K562 (cell line): ENCODE measurements at regions not wholly inside any gene's neighbourhood (a gene's known extent, or its start where the extent isn't known, plus 50 kb on each side); places are given as distances from the start of the nearest gene placed in this dataset.

Experiments used
- ATAC-seq: fragments of 200-7000 bp; cut with Tn5 transposase; 3 replicates; pipeline ENCODE4 v1.9.1; 2020; ENCODE audit warnings: moderate library complexity
- BruUV-seq: library from RNA; stranded (reverse); fragments of 400-500 nt; replicated peaks from 2 replicates; lab custom pipeline; 2021; lab: Mats Ljungman, UMichigan
- CTCF ChIA-PET: fragments of 300-600 bp; formaldehyde crosslinking; extraction: SDS; loops from one replicate; lab custom pipeline; 2021; ENCODE audit warnings: low intra/inter-chr PET ratio; lab: Yijun Ruan, JAX
- POLR2A ChIA-PET: fragments of 300-600, 350-650 bp; sonication (Branson Sonifier 250); formaldehyde crosslinking; extraction: SDS; loops from one replicate; lab custom pipeline; 2021; ENCODE audit warnings: antibody characterized with exemption, inconsistent platforms; lab: Yijun Ruan, JAX
- DNase-seq, 4 experiments: peaks; one replicate each; pipeline versions ENCODE4 v3.0.0 to v3.0.0-alpha.2; 2011 to 2018; ENCODE audit warnings: low spot score in 3 of 4, mixed read lengths in 3 of 4; ENCODE audit errors: extremely low read depth in 1 of 4
- FAIRE-seq: peaks from 2 replicates; lab custom pipeline; 2011; peaks lifted over from hg19 to GRCh38; lab: Jason Lieb, UNC
- H2AFZ ChIP-seq: 2 replicates; pipeline ENCODE4 v1.6.0; 2011; ENCODE audit warnings: low read depth, low read length, control low read depth, inconsistent platforms
- H3K27ac ChIP-seq: fragments of 200-600 bp; 3 replicates; pipeline ENCODE4 v1.8.0; 2011; ENCODE audit warnings: low read depth, mild to moderate bottlenecking, control low read depth, inconsistent platforms, low read length, moderate library complexity, mixed read lengths; ENCODE audit errors: extremely low read depth
- H3K27me3 ChIP-seq, 2 experiments: fragments of 300-600 bp in 1 of 2; 2 replicates in 1 of 2; 3 replicates in 1 of 2; pipeline versions ENCODE4 v1.6.0 to v1.8.0; 2011; ENCODE audit warnings: inconsistent platforms in 2 of 2, low read length in 2 of 2, mild to moderate bottlenecking in 1 of 2, mixed read lengths in 1 of 2, moderate library complexity in 1 of 2; ENCODE audit not compliant: control insufficient read depth in 2 of 2, insufficient read depth in 2 of 2
- H3K36me3 ChIP-seq: fragments of 300-600 bp; 3 replicates; pipeline ENCODE4 v1.8.0; 2011; ENCODE audit warnings: mild to moderate bottlenecking, low read length, inconsistent platforms; ENCODE audit not compliant: control insufficient read depth, insufficient read depth
- H3K4me1 ChIP-seq, 2 experiments: fragments of 200-600 bp in 1 of 2; replicated peaks in 1 of 2; 2 replicates in 1 of 2; 3 replicates in 1 of 2; pipeline versions ENCODE4 v1.5.1 to v1.8.0; 2011; ENCODE audit warnings: inconsistent platforms in 2 of 2, low read length in 2 of 2, mild to moderate bottlenecking in 1 of 2, mixed read lengths in 1 of 2, moderate library complexity in 1 of 2; ENCODE audit not compliant: control insufficient read depth in 2 of 2, insufficient read depth in 2 of 2
- H3K4me2 ChIP-seq: 2 replicates; pipeline ENCODE4 v1.6.1; 2011; ENCODE audit warnings: low read length, control low read depth, inconsistent platforms, mixed read lengths; ENCODE audit not compliant: insufficient read depth
- H3K4me3 ChIP-seq: fragments of 200-600 bp; sonication (generic), shearing (Covaris generic); 2 replicates; pipeline ENCODE4 v1.5.1; 2016; ENCODE audit warnings: control low read depth, inconsistent platforms
- H3K79me2 ChIP-seq: fragments of 200-600 bp; 3 replicates; pipeline ENCODE4 v1.8.0; 2011; ENCODE audit warnings: low read length, inconsistent platforms; ENCODE audit not compliant: control insufficient read depth, insufficient read depth
- H3K9ac ChIP-seq, 2 experiments: 2 replicates each; pipeline versions ENCODE4 v1.6.0 to v1.6.1; 2011; ENCODE audit warnings: low read depth in 2 of 2, low read length in 2 of 2, control low read depth in 1 of 2, inconsistent platforms in 1 of 2, mild to moderate bottlenecking in 1 of 2, mixed read lengths in 1 of 2; ENCODE audit not compliant: insufficient read depth in 1 of 2
- H3K9me1 ChIP-seq: one replicate; pipeline ENCODE4 v1.6.0; 2011; ENCODE audit warnings: inconsistent platforms, mild to moderate bottlenecking, low read length, moderate library complexity; ENCODE audit not compliant: control insufficient read depth, insufficient read depth
- H3K9me3 ChIP-seq: replicated peaks from 2 replicates; pipeline ENCODE4 v1.5.1; 2011; ENCODE audit warnings: low read depth, low read length, inconsistent platforms; ENCODE audit not compliant: control insufficient read depth, insufficient read depth
- H4K20me1 ChIP-seq: replicated peaks from 2 replicates; pipeline ENCODE4 v1.6.1; 2011; ENCODE audit warnings: low read length, inconsistent platforms, mixed read lengths; ENCODE audit not compliant: control insufficient read depth, insufficient read depth
- BDP1 ChIP-seq: IDR thresholded peaks from 3 replicates; pipeline ENCODE4 v1.6.1; 2011; ENCODE audit not compliant: insufficient read length, insufficient read depth
- DNMT1 ChIP-seq: fragments of 450-650 bp; IDR thresholded peaks from 2 replicates; pipeline ENCODE4 v1.6.1; 2016; ENCODE audit warnings: antibody characterized with exemption, mild to moderate bottlenecking
- ELF1 ChIP-seq: fragments of 200-800 bp; sonication (Bioruptor generic); IDR thresholded peaks from 2 replicates; pipeline ENCODE4 v1.6.1; 2016; ENCODE audit warnings: missing genetic modification characterization, missing compliant biosample characterization
- NFYB ChIP-seq: IDR thresholded peaks from 2 replicates; pipeline ENCODE4 v1.6.1; 2011; ENCODE audit warnings: mild to moderate bottlenecking, moderate library complexity; ENCODE audit not compliant: insufficient read length; ENCODE audit errors: extremely low read depth
- YBX1 ChIP-seq: fragments of 450-650 bp; IDR thresholded peaks from 2 replicates; pipeline ENCODE4 v1.7.1; 2016; ENCODE audit warnings: mild to moderate bottlenecking
- ZBTB17 ChIP-seq: fragments of 450-650 bp; formaldehyde crosslinking; IDR thresholded peaks from 2 replicates; pipeline ENCODE4 v1.4.0; 2020; ENCODE audit warnings: mild to moderate bottlenecking
- ZBTB7A ChIP-seq: IDR thresholded peaks from 2 replicates; pipeline ENCODE4 v1.6.1; 2011; ENCODE audit warnings: low read depth, mild to moderate bottlenecking, low read length, moderate library complexity, borderline replicate concordance; ENCODE audit not compliant: control insufficient read depth
- ZNF79 ChIP-seq: fragments of 250-450 bp; sonication (Bioruptor Pico); IDR thresholded peaks from 2 replicates; pipeline ENCODE4 v1.4.0; 2020; ENCODE audit warnings: low read depth, mild to moderate bottlenecking, moderate library complexity
- WGBS: fragments of 100-300 bp; shearing (Covaris generic); methylation state at CpG from one replicate; pipeline ENCODE4 v1.1.6; 2016; ENCODE audit warnings: low coverage, mixed read lengths; ENCODE audit not compliant: insufficient coverage; ENCODE audit errors: missing lambda C conversion rate; 5-methylcytosine and 5-hydroxymethylcytosine counted together
- in situ Hi-C: fragments of 300-500 bp; cut with MboI; formaldehyde crosslinking; loops from 4 replicates; pipeline ENCODE4 v1.15.0; 2018; ENCODE audit warnings: inconsistent platforms, mixed read lengths
- intact Hi-C: fragments of 100-400 bp; cut with micrococcal nuclease; formaldehyde crosslinking; loops from 2 replicates; pipeline ENCODE4 v1.14.2; 2022
- TF ChIP-seq, protein P1 (sequence below): fragments of 250-450 bp; sonication (Bioruptor Pico); IDR thresholded peaks from 2 replicates; pipeline ENCODE4 v1.5.0; 2021
- TF ChIP-seq, protein P2 (sequence below): IDR thresholded peaks from 2 replicates; pipeline ENCODE4 v1.6.1; 2016; ENCODE audit warnings: missing genetic modification characterization, missing compliant biosample characterization
- TF ChIP-seq, protein P3 (sequence below): IDR thresholded peaks from 2 replicates; pipeline ENCODE4 v1.6.1; 2014; ENCODE audit warnings: antibody characterized with exemption
- TF ChIP-seq, protein P4 (sequence below): fragments of 450-650 bp; IDR thresholded peaks from 2 replicates; pipeline ENCODE4 v1.6.1; 2018; ENCODE audit warnings: mild to moderate bottlenecking, low read depth; ENCODE audit not compliant: partially characterized antibody
- TF ChIP-seq, protein P5 (sequence below): sonication (generic); IDR thresholded peaks from 2 replicates; pipeline ENCODE4 v1.6.1; 2016

DNA sequence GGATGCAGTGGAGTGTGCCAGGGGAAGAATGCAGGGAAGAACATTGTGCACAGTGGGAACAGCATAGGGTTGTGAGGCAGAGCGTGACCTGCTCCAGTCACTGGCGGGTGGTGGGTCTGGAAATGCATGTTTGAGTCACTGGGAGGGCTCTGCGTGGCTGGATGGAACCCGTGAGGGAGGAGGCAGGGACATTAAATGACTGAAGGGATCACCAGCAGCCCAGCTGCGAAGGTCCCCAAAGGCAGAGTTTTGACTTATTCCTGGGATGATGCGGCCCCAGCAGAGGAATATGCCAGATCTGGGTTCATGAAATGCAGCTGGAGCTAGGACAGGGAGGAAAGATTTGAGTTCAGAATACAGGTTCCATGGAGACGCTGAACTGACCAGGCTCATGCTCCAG lies 104.0 kb upstream of the FGF3 start (continued):
- TF ChIP-seq ZNF79 (CRISPR knock-in tag) = no peak
- TF ChIP-seq ZBTB17 (CRISPR knock-in tag) = no peak
- no peak for TF ChIP-seq YBX1
- TF ChIP-seq, protein P1, sequence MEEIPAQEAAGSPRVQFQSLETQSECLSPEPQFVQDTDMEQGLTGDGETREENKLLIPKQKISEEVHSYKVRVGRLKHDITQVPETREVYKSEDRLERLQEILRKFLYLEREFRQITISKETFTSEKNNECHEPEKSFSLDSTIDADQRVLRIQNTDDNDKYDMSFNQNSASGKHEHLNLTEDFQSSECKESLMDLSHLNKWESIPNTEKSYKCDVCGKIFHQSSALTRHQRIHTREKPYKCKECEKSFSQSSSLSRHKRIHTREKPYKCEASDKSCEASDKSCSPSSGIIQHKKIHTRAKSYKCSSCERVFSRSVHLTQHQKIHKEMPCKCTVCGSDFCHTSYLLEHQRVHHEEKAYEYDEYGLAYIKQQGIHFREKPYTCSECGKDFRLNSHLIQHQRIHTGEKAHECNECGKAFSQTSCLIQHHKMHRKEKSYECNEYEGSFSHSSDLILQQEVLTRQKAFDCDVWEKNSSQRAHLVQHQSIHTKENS (CRISPR knock-in tag) = no peak
- TF ChIP-seq, protein P2, sequence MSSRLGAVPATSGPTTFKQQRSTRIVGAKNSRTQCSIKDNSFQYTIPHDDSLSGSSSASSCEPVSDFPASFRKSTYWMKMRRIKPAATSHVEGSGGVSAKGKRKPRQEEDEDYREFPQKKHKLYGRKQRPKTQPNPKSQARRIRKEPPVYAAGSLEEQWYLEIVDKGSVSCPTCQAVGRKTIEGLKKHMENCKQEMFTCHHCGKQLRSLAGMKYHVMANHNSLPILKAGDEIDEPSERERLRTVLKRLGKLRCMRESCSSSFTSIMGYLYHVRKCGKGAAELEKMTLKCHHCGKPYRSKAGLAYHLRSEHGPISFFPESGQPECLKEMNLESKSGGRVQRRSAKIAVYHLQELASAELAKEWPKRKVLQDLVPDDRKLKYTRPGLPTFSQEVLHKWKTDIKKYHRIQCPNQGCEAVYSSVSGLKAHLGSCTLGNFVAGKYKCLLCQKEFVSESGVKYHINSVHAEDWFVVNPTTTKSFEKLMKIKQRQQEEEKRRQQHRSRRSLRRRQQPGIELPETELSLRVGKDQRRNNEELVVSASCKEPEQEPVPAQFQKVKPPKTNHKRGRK (tag) = no peak

DNA sequence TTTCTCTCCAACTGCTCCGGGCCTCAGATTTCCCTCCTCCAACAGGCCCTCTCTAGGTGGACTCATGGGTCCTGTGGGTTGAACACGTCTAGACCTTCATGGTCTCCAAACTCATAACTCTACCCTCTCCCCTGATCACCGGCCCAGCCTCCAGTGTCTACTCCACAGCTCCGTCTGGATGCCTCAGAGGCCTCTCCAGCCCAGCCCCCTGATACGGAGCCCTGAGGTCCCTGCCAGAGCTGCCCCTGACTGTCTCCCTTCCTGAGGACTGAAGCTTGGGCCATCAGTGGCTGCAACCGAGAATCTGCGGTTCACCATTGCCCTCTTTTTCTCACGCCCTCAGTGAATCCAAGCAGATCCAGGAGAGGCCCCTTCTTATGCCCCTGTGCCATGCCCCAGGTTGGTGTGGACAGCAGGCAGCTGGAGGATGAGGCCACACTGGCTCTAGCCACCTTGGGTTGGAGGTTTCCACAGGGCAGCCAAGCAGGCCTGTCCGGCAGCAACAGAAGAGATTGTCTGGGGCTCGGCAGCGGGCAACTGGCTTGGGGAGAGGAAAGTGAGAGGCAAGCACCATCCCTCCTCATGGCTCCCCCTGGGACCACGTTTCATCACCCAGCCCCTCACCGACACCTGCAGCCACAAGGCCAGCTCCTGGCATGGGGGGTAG lies 104.6 kb upstream of the FGF3 start:
- no peaks in the 10 kb centered on the region for H3K9me3 ChIP-seq
- in situ Hi-C loops = no loop called here
- peaks cover 5 to 24% of the 10 kb centered on the region in 2 experiments; a peak in 4 of 5 replicates for H3K4me1 ChIP-seq
- H3K27ac ChIP-seq = no peak overlapping the region
- ChIA-PET POLR2A (interaction anchor here (0.6 to 1.0 kb wide), 3 partner anchors 259 to 613 kb away, joined by 3 to 5 read pairs (median 3); no protein-coding TSS in a partner anchor), CTCF (no interaction called here)
- H4K20me1 ChIP-seq = peaks cover 4% of the 10 kb centered on the region
- ATAC-seq (no peak), FAIRE-seq (no peak), DNase-seq (no peak)
- no peak overlapping the region for H3K9ac ChIP-seq
- no peaks in the 10 kb centered on the region for H3K9me1 ChIP-seq
- intact Hi-C loops = no loop called here
- H3K4me2 ChIP-seq = no peak overlapping the region
- H3K36me3 ChIP-seq = no peaks in the 10 kb centered on the region
- H2AFZ ChIP-seq = no peak overlapping the region
- no TSS peak for BruUV-seq
- H3K79me2 ChIP-seq = no peaks in the 10 kb centered on the region
- H3K4me3 ChIP-seq = no peak overlapping the region
- H3K27me3 ChIP-seq = peaks cover 17 to 84% of the 10 kb centered on the region in 2 experiments; a peak in 4 of 5 replicates
- 2% methylated on average over 12 of the region's 13 CpGs for WGBS
- TF ChIP-seq ZBTB7A (no peak), ELF1 (tag) (no peak), NFYB (no peak), DNMT1 (no peak), BDP1 (no peak)
- TF ChIP-seq, protein P3, sequence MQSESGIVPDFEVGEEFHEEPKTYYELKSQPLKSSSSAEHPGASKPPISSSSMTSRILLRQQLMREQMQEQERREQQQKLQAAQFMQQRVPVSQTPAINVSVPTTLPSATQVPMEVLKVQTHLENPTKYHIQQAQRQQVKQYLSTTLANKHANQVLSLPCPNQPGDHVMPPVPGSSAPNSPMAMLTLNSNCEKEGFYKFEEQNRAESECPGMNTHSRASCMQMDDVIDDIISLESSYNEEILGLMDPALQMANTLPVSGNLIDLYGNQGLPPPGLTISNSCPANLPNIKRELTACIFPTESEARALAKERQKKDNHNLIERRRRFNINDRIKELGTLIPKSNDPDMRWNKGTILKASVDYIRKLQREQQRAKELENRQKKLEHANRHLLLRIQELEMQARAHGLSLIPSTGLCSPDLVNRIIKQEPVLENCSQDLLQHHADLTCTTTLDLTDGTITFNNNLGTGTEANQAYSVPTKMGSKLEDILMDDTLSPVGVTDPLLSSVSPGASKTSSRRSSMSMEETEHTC = no peak
- TF ChIP-seq, protein P4, sequence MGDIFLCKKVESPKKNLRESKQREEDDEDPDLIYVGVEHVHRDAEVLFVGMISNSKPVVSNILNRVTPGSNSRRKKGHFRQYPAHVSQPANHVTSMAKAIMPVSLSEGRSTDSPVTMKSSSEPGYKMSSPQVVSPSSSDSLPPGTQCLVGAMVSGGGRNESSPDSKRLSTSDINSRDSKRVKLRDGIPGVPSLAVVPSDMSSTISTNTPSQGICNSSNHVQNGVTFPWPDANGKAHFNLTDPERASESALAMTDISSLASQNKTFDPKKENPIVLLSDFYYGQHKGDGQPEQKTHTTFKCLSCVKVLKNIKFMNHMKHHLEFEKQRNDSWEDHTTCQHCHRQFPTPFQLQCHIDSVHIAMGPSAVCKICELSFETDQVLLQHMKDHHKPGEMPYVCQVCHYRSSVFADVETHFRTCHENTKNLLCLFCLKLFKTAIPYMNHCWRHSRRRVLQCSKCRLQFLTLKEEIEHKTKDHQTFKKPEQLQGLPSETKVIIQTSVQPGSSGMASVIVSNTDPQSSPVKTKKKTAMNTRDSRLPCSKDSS = no peak
- TF ChIP-seq, protein P5, sequence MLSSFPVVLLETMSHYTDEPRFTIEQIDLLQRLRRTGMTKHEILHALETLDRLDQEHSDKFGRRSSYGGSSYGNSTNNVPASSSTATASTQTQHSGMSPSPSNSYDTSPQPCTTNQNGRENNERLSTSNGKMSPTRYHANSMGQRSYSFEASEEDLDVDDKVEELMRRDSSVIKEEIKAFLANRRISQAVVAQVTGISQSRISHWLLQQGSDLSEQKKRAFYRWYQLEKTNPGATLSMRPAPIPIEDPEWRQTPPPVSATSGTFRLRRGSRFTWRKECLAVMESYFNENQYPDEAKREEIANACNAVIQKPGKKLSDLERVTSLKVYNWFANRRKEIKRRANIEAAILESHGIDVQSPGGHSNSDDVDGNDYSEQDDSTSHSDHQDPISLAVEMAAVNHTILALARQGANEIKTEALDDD = no peak
